Hepatocyte (in vitro differentiated cells): ENCODE measurements at regions not wholly inside any gene's neighbourhood (a gene's known extent, or its start where the extent isn't known, plus 50 kb on each side); places are given as distances from the start of the nearest gene placed in this dataset.

Experiments
- DNase-seq: peaks from one replicate; pipeline ENCODE4 v3.0.0-alpha.2; 2016; ENCODE audit warnings: low spot score
- H2AFZ ChIP-seq: fragments of 200-600 bp; sonication (generic); 2 replicates; pipeline ENCODE4 v1.6.0; 2016; ENCODE audit warnings: antibody characterized with exemption, mild to moderate bottlenecking
- H3K27ac ChIP-seq: fragments of 200-600 bp; sonication (generic); 2 replicates; pipeline ENCODE4 v1.5.1; 2016; ENCODE audit warnings: mild to moderate bottlenecking
- H3K27me3 ChIP-seq: fragments of 200-600 bp; sonication (generic); 2 replicates; pipeline ENCODE4 v1.6.1; 2016
- H3K36me3 ChIP-seq: fragments of 200-600 bp; sonication (generic); replicated peaks from 2 replicates; pipeline ENCODE4 v1.5.1; 2016; ENCODE audit warnings: low read depth; ENCODE audit not compliant: insufficient read depth
- H3K4me1 ChIP-seq: fragments of 200-600 bp; sonication (generic); 2 replicates; pipeline ENCODE4 v1.5.1; 2016; ENCODE audit warnings: mild to moderate bottlenecking, moderate library complexity; ENCODE audit not compliant: insufficient read depth
- H3K4me2 ChIP-seq: fragments of 200-600 bp; sonication (generic); 2 replicates; pipeline ENCODE4 v1.6.0; 2016
- H3K4me3 ChIP-seq: fragments of 200-600 bp; sonication (generic); 2 replicates; pipeline ENCODE4 v1.5.1; 2016; ENCODE audit warnings: mild to moderate bottlenecking
- H3K79me2 ChIP-seq: fragments of 200-600 bp; sonication (generic); 2 replicates; pipeline ENCODE4 v1.6.0; 2017; ENCODE audit warnings: mild to moderate bottlenecking
- H3K9me2 ChIP-seq: fragments of 200-600 bp; sonication (generic); replicated peaks from 2 replicates; pipeline ENCODE4 v1.6.0; 2017; ENCODE audit warnings: mild to moderate bottlenecking; ENCODE audit not compliant: insufficient read depth
- H3K9me3 ChIP-seq: fragments of 200-600 bp; sonication (generic); 2 replicates; pipeline ENCODE4 v1.5.1; 2016; ENCODE audit warnings: low read depth, mild to moderate bottlenecking
- H4K20me1 ChIP-seq: fragments of 200-600 bp; sonication (generic); 2 replicates; pipeline ENCODE4 v1.6.0; 2016; ENCODE audit warnings: mild to moderate bottlenecking; ENCODE audit not compliant: insufficient read depth, poor library complexity, severe bottlenecking
- EZH2 ChIP-seq: fragments of 200-600 bp; sonication (generic); IDR thresholded peaks from 2 replicates; pipeline ENCODE4 v1.6.1; 2016; ENCODE audit warnings: antibody characterized with exemption, mild to moderate bottlenecking, borderline replicate concordance
- EZH2phosphoT487 ChIP-seq: fragments of 200-600 bp; sonication (generic); IDR thresholded peaks from one replicate; pipeline ENCODE4 v1.6.1; 2018; ENCODE audit warnings: antibody characterized with exemption, mild to moderate bottlenecking, low read depth, moderate library complexity; ENCODE audit not compliant: unreplicated experiment, severe bottlenecking
- WGBS: methylation state at CpG from one replicate; pipeline ENCODE4 v1.1.6; 2016; ENCODE audit warnings: low lambda C conversion rate; ENCODE audit errors: missing lambda C conversion rate; 5-methylcytosine and 5-hydroxymethylcytosine counted together
- TF ChIP-seq, protein P1 (sequence below): fragments of 200-600 bp; sonication (generic); IDR thresholded peaks from 2 replicates; pipeline ENCODE4 v1.5.1; 2016; ENCODE audit warnings: antibody characterized with exemption, mild to moderate bottlenecking; ENCODE audit not compliant: poor library complexity

DNA sequence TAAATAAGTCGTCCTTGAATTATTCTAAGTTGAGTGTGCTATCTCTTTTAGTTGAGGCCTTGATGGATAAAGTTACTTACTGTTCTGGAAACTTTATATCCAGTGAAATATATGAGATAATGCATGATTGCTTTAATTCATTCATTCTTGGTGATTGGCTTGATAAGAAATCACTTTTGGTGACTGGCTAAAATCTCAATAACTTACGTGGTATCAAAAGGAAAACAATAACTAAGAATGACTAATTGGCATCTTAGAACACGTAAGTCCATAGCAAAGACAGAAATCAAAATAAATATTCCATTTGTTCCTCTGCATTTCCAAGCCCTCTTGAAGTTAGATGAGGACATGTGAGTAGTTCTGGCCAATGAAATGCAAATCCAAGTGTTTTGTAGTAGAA is 251.6 kb downstream of the NUP35 start:
- Histone ChIP-seq H2AFZ (no peak overlapping the region), H3K27ac (no peak overlapping the region), H3K36me3 (no peaks in the 10 kb centered on the region), H3K9me2 (no peaks in the 10 kb centered on the region), H3K79me2 (no peaks in the 10 kb centered on the region), H4K20me1 (no peaks in the 10 kb centered on the region), H3K4me2 (no peak overlapping the region), H3K27me3 (no peaks in the 10 kb centered on the region), H3K4me3 (no peak overlapping the region), H3K9me3 (no peaks in the 10 kb centered on the region), H3K4me1 (no peaks in the 10 kb centered on the region)
- DNase-seq, result no peak
- TF ChIP-seq EZH2phosphoT487 (no peak), EZH2 (no peak)
- TF ChIP-seq, protein P1, sequence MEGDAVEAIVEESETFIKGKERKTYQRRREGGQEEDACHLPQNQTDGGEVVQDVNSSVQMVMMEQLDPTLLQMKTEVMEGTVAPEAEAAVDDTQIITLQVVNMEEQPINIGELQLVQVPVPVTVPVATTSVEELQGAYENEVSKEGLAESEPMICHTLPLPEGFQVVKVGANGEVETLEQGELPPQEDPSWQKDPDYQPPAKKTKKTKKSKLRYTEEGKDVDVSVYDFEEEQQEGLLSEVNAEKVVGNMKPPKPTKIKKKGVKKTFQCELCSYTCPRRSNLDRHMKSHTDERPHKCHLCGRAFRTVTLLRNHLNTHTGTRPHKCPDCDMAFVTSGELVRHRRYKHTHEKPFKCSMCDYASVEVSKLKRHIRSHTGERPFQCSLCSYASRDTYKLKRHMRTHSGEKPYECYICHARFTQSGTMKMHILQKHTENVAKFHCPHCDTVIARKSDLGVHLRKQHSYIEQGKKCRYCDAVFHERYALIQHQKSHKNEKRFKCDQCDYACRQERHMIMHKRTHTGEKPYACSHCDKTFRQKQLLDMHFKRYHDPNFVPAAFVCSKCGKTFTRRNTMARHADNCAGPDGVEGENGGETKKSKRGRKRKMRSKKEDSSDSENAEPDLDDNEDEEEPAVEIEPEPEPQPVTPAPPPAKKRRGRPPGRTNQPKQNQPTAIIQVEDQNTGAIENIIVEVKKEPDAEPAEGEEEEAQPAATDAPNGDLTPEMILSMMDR, result no peak
- WGBS, result 93% methylated on average over 3 of the region's 3 CpGs

GRCh38 chr2:183383854-183384253 is 259.6 kb downstream of the NUP35 start:
- Histone ChIP-seq H3K27ac (no peak overlapping the region), H3K27me3 (no peaks in the 10 kb centered on the region), H3K4me2 (no peak overlapping the region), H3K36me3 (no peaks in the 10 kb centered on the region), H4K20me1 (no peaks in the 10 kb centered on the region), H3K4me3 (no peak overlapping the region), H2AFZ (no peak overlapping the region), H3K9me3 (no peaks in the 10 kb centered on the region), H3K79me2 (no peaks in the 10 kb centered on the region), H3K4me1 (no peaks in the 10 kb centered on the region), H3K9me2 (no peaks in the 10 kb centered on the region)
- 92% methylated on average over 1 of the region's 1 CpG for WGBS
- no peak for DNase-seq
- TF ChIP-seq EZH2 (no peak), EZH2phosphoT487 (no peak)
- TF ChIP-seq, protein P1, result no peak

DNA sequence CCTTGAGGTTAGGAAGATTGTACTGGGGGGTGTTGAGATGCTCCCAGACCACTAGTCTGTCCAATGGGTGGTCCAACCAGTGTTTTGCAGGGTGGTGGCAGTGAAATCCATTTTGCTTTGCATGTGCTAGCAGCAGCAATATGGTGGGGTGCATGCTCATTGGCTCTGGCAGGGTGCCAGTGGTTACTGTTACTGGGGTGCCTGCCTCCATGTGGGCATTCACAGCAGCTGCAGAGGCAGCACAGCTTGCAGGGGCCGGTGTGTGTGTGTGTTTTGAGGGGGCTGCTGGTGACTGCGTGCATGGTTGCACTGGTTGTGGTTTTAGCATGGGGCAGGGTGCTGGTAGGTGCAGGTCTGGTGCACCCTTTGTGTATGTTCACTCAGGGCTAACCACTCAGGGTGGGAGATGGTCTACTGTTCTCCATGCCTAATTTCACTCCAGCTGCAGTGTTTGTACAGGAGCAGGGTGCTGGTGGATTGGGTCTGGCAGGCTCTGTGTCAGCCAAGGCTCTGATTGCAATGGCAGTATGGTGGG is 265.4 kb downstream of the NUP35 start:
- Histone ChIP-seq H3K4me1 (no peaks in the 10 kb centered on the region), H3K27me3 (no peaks in the 10 kb centered on the region), H3K4me3 (no peak overlapping the region), H3K79me2 (no peaks in the 10 kb centered on the region), H3K36me3 (no peaks in the 10 kb centered on the region), H4K20me1 (no peaks in the 10 kb centered on the region), H2AFZ (no peak overlapping the region), H3K4me2 (no peak overlapping the region), H3K9me3 (no peaks in the 10 kb centered on the region), H3K9me2 (no peaks in the 10 kb centered on the region), H3K27ac (no peak overlapping the region)
- TF ChIP-seq, protein P1, result no peak
- no peak for TF ChIP-seq EZH2phosphoT487
- TF ChIP-seq EZH2, result no peak
- DNase-seq, result no peak
- 90% methylated on average over 2 of the region's 2 CpGs for WGBS

GRCh38 chr2:183390109-183390508 is 265.9 kb downstream of the NUP35 start:
- H3K4me1 ChIP-seq, result no peaks in the 10 kb centered on the region
- 77% methylated on average over 4 of the region's 4 CpGs for WGBS
- no peak for DNase-seq
- H3K27me3 ChIP-seq, result no peaks in the 10 kb centered on the region
- no peaks in the 10 kb centered on the region for H4K20me1 ChIP-seq
- no peaks in the 10 kb centered on the region for H3K9me2 ChIP-seq
- H3K27ac ChIP-seq, result no peak overlapping the region
- no peak overlapping the region for H3K4me3 ChIP-seq
- no peak overlapping the region for H3K4me2 ChIP-seq
- H3K9me3 ChIP-seq, result no peaks in the 10 kb centered on the region
- TF ChIP-seq EZH2 (no peak), EZH2phosphoT487 (no peak)
- TF ChIP-seq, protein P1, result no peak
- no peak overlapping the region for H2AFZ ChIP-seq
- H3K36me3 ChIP-seq, result no peaks in the 10 kb centered on the region
- H3K79me2 ChIP-seq, result no peaks in the 10 kb centered on the region
